ENCODE measurements at regions not wholly inside any gene's neighbourhood (a gene's known extent, or its start where the extent isn't known, plus 50 kb on each side); places are given as distances from the start of the nearest gene placed in this dataset.

- TF ChIP-seq CTCF (IDR thresholded peaks at IDR 0.05), result no peak
- no peak for TF ChIP-seq POLR2A (IDR thresholded peaks at IDR 0.05)
- no peak for TF ChIP-seq POLR2AphosphoS5 (IDR thresholded peaks at IDR 0.05; ENCODE audit: insufficient read depth in 1 of 2, low read depth in 1 of 2)
These were observed 155.0 kb downstream of the TTC32 start for GRCh38 chr2:19746611-19747309.

All from vagina (tissue), 2 donors.